Fibroblast of lung (primary cell): ENCODE measurements at regions not wholly inside any gene's neighbourhood (a gene's known extent, or its start where the extent isn't known, plus 50 kb on each side); places are given as distances from the start of the nearest gene placed in this dataset.

ENCODE experiments used
- CTCF ChIP-seq, 2 donors: IDR thresholded peaks in 1 of 2; conservative IDR thresholded peaks in 1 of 2; 1 replicate in 1 of 2; 2 replicates in 1 of 2; pipeline ENCODE4 v1.5.1; 2011 to 2012; ENCODE audit warnings: low read length in 2 of 2, control low read depth in 1 of 2, inconsistent platforms in 1 of 2, low read depth in 1 of 2, mild to moderate bottlenecking in 1 of 2
- EZH2 ChIP-seq: IDR thresholded peaks from 2 replicates; pipeline ENCODE4 v1.5.1; 2012; ENCODE audit warnings: low read length, control low read depth, mild to moderate bottlenecking; ENCODE audit errors: missing control alignments

- TF ChIP-seq CTCF (conservative IDR thresholded peaks at IDR 0.05 in 1 of 2, IDR thresholded peaks at IDR 0.05 in 1 of 2; ENCODE audit: low read depth in 1 of 2, low read length in 2 of 2) (no peak), EZH2 (no peak)
Observed at GRCh38 chr5:167793700-167794099, 497.7 kb upstream of the WWC1 start.
